ENCODE measurements at regions not wholly inside any gene's neighbourhood (a gene's known extent, or its start where the extent isn't known, plus 50 kb on each side); places are given as distances from the start of the nearest gene placed in this dataset.
A peak's percentile ranks its signal among the peaks of the same experiment; 100 is the strongest.

- FAIRE-seq (no peak), DNase-seq (ENCODE audit: low spot score) (no peak)
Measured at GRCh38 chr18:30088238-30089015, 954.1 kb downstream of the DSC3 start.

GRCh38 chr18:30086351-30086750 is 956.2 kb downstream of the DSC3 start:
- DNase-seq (ENCODE audit: low spot score) (no peak), FAIRE-seq (no peak)

- FAIRE-seq: no peak
- DNase-seq (ENCODE audit: low spot score): no peak
Measured at GRCh38 chr18:30081122-30081521, 961.4 kb downstream of the DSC3 start.

GRCh38 chr18:30072609-30073385 is 969.7 kb downstream of the DSC3 start:
- no peak for DNase-seq (ENCODE audit: low spot score)
- FAIRE-seq: no peak

- DNase-seq (ENCODE audit: low spot score) (no peak), FAIRE-seq (no peak)
Measured at GRCh38 chr18:30066288-30066687, 976.3 kb downstream of the DSC3 start.

- DNase-seq (ENCODE audit: low spot score) (no peak), FAIRE-seq (no peak)
Measured at GRCh38 chr18:30057398-30057797, 985.1 kb downstream of the DSC3 start.

- FAIRE-seq (no peak), DNase-seq (ENCODE audit: low spot score) (no peak)
Measured at GRCh38 chr18:30056528-30056927, 986.0 kb downstream of the DSC3 start.

GRCh38 chr18:30044496-30044895 is 998.0 kb downstream of the DSC3 start:
- FAIRE-seq: no peak
- DNase-seq (ENCODE audit: low spot score): no peak

GRCh38 chr18:30039201-30039600 is 1003.3 kb downstream of the DSC3 start:
- no peak for FAIRE-seq
- DNase-seq (ENCODE audit: low spot score): no peak

GRCh38 chr18:30034818-30035217 is 1007.7 kb downstream of the DSC3 start:
- no peak for FAIRE-seq

GRCh38 chr18:30016179-30016578 is 1026.4 kb downstream of the DSC3 start:
- DNase-seq (ENCODE audit: low spot score): peak; percentile 0
- no peak for FAIRE-seq

More at GRCh38 chr18:30034818-30035217, 1007.7 kb downstream of the DSC3 start:
- no peak for DNase-seq (ENCODE audit: low spot score)

- no peak for FAIRE-seq
- DNase-seq (ENCODE audit: low spot score): no peak
Measured at GRCh38 chr18:30004965-30005364, 1037.6 kb downstream of the DSC3 start.

- no peak for FAIRE-seq
- DNase-seq (ENCODE audit: low spot score): no peak
Measured at GRCh38 chr18:29982218-29982617, 1060.3 kb downstream of the DSC3 start.

- FAIRE-seq: no peak
- DNase-seq (ENCODE audit: low spot score): no peak
Measured at GRCh38 chr18:29979881-29980280, 1062.7 kb downstream of the DSC3 start.

- DNase-seq (ENCODE audit: low spot score) (no peak), FAIRE-seq (no peak)
Measured at GRCh38 chr18:29969876-29970275, 1072.7 kb downstream of the DSC3 start.

GRCh38 chr18:29962579-29962978 is 1080.0 kb downstream of the DSC3 start:
- no peak for FAIRE-seq
- DNase-seq (ENCODE audit: low spot score): no peak

- no peak for FAIRE-seq
- DNase-seq (ENCODE audit: low spot score): no peak
Measured at GRCh38 chr18:29960539-29960938, 1082.0 kb downstream of the DSC3 start.

- no peak for DNase-seq (ENCODE audit: low spot score)
- no peak for FAIRE-seq
Measured at GRCh38 chr18:29930231-29930630, 1112.3 kb downstream of the DSC3 start.

- no peak for FAIRE-seq
- DNase-seq (ENCODE audit: low spot score): no peak
Measured at GRCh38 chr18:29928081-29928480, 1114.5 kb downstream of the DSC3 start.

GRCh38 chr18:29925566-29925965 is 1117.0 kb downstream of the DSC3 start:
- FAIRE-seq (no peak), DNase-seq (ENCODE audit: low spot score) (no peak)

GRCh38 chr18:29912351-29912750 is 1130.2 kb downstream of the DSC3 start:
- DNase-seq (ENCODE audit: low spot score): no peak
- FAIRE-seq: no peak

GRCh38 chr18:29892960-29893558 is 1149.5 kb downstream of the DSC3 start:
- DNase-seq (ENCODE audit: low spot score) (no peak), FAIRE-seq (no peak)

Data from urothelium cell line (cell line).